Neural cell (in vitro differentiated cells): ENCODE measurements at regions not wholly inside any gene's neighbourhood (a gene's known extent, or its start where the extent isn't known, plus 50 kb on each side); places are given as distances from the start of the nearest gene placed in this dataset.

ENCODE experiments used
- CTCF ChIP-seq: fragments of 450-650 bp; IDR thresholded peaks from 2 replicates; pipeline ENCODE4 v1.5.1; 2014; ENCODE audit warnings: antibody characterized with exemption, mild to moderate bottlenecking, moderate library complexity; ENCODE audit not compliant: poor library complexity, severe bottlenecking
- EP300 ChIP-seq: fragments of 450-650 bp; conservative IDR thresholded peaks from 2 replicates; pipeline ENCODE4 v1.6.1; 2014; ENCODE audit warnings: antibody characterized with exemption, mild to moderate bottlenecking, moderate library complexity; ENCODE audit not compliant: poor library complexity, severe bottlenecking
- EZH2 ChIP-seq: fragments of 200-600, 300-800 bp; shearing (Covaris generic), sonication (generic); IDR thresholded peaks from 2 replicates; pipeline ENCODE4 v1.6.1; 2014; ENCODE audit warnings: antibody characterized with exemption, low read length, borderline replicate concordance, mild to moderate bottlenecking; ENCODE audit not compliant: insufficient read depth, poor library complexity, severe bottlenecking
- REST ChIP-seq: IDR thresholded peaks from 2 replicates; pipeline ENCODE4 v1.6.1; 2012; ENCODE audit warnings: borderline replicate concordance
- TAF1 ChIP-seq: IDR thresholded peaks from 2 replicates; pipeline ENCODE4 v1.6.1; 2012; ENCODE audit warnings: low read depth

- TF ChIP-seq EZH2 (no peak), CTCF (no peak), REST (no peak), EP300 (no peak), TAF1 (no peak)
These were observed 117.6 kb upstream of the CCN2 start for GRCh38 chr6:132068766-132069165.
